ENCODE measurements at regions not wholly inside any gene's neighbourhood (a gene's known extent, or its start where the extent isn't known, plus 50 kb on each side); places are given as distances from the start of the nearest gene placed in this dataset.
A peak's percentile ranks its signal among the peaks of the same experiment; 100 is the strongest.

GRCh38 chr4:114205261-114205660 is 225.8 kb upstream of the ARSJ start:
- Mint-ChIP-seq H3K4me1 (no peaks in the 10 kb centered on the region), H3K9me3 (peaks cover 0 to 2% (median 0%) of the 10 kb centered on the region in 7 donors), H3K4me3 (no peak overlapping the region), H3K36me3 (no peaks in the 10 kb centered on the region), H3K27ac (no peak overlapping the region), H3K27me3 (peaks cover 0 to 12% (median 7%) of the 10 kb centered on the region in 3 donors)
- ATAC-seq (ENCODE audit: low read depth in 2 of 2) (no peak), DNase-seq (no peak)

GRCh38 chr4:114208574-114209151 is 229.2 kb upstream of the ARSJ start:
- Mint-ChIP-seq H3K36me3 (no peaks in the 10 kb centered on the region), H3K4me3 (no peak overlapping the region), H3K4me1 (no peaks in the 10 kb centered on the region), H3K27ac (no peak overlapping the region), H3K27me3 (peaks cover 0 to 5% (median 0%) of the 10 kb centered on the region in 3 donors), H3K9me3 (peaks cover 0 to 2% (median 0%) of the 10 kb centered on the region in 7 donors)
- DNase-seq, result no peak
- no peak for ATAC-seq (ENCODE audit: low read depth in 2 of 2)

DNA sequence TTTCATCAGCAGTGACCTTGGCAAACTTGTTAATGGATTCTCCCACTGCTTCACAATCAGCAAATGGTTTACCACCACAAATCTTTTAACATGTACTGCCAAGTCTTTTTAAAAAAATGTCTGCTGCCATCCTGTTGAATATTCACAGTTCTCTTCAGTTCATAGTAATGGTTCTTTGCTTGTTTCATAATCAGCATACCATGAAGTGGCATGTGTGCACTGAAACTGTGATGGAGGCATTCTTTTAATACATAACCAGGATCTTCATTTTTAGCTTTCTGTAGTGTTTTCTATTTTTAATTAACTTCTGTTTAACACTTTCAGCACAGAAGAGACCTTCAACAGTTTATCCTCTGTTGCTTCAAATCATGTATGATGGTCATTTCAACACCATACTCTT is 230.1 kb upstream of the ARSJ start:
- no peak for ATAC-seq (ENCODE audit: low read depth in 2 of 2)
- Mint-ChIP-seq H3K9me3 (peaks cover 0 to 3% (median 0%) of the 10 kb centered on the region in 7 donors), H3K36me3 (no peaks in the 10 kb centered on the region), H3K27me3 (peaks cover 0 to 2% (median 0%) of the 10 kb centered on the region in 3 donors), H3K27ac (no peak overlapping the region), H3K4me3 (no peak overlapping the region), H3K4me1 (no peaks in the 10 kb centered on the region)
- no peak for DNase-seq

DNA sequence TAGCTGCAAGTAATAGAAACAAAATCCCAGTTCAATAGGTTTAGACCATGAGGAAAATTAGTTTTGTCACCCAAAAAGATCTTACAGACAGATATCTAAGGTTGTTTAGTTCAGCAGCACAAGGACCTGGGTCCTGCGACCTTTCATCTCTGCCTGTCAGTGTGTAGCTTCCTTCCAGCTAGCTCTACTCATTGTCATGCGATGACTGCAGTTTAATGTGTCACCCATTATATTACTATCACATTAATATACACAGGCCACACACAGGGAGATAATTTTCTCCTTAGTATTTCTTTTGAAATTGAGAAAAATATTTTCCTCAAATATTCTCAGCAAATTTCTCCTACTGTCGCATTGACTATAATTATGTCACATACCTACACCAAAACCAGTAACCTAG is 232.1 kb upstream of the ARSJ start:
- Mint-ChIP-seq H3K9me3 (peaks cover 0 to 7% (median 0%) of the 10 kb centered on the region in 7 donors), H3K4me1 (no peaks in the 10 kb centered on the region), H3K27ac (no peak overlapping the region), H3K36me3 (no peaks in the 10 kb centered on the region), H3K4me3 (no peak overlapping the region), H3K27me3 (peaks cover 0 to 15% (median 0%) of the 10 kb centered on the region in 3 donors)
- ATAC-seq (ENCODE audit: low read depth in 2 of 2) (no peak), DNase-seq (no peak)

- Mint-ChIP-seq H3K9me3 (peaks cover 0 to 7% (median 0%) of the 10 kb centered on the region in 7 donors), H3K36me3 (no peaks in the 10 kb centered on the region), H3K4me1 (no peaks in the 10 kb centered on the region), H3K27ac (no peak overlapping the region), H3K4me3 (no peak overlapping the region), H3K27me3 (peaks cover 12 to 19% (median 15%) of the 10 kb centered on the region in 3 donors)
- DNase-seq (no peak), ATAC-seq (ENCODE audit: low read depth in 2 of 2) (no peak)
These were observed 237.8 kb upstream of the ARSJ start for GRCh38 chr4:114217150-114217817.

DNA sequence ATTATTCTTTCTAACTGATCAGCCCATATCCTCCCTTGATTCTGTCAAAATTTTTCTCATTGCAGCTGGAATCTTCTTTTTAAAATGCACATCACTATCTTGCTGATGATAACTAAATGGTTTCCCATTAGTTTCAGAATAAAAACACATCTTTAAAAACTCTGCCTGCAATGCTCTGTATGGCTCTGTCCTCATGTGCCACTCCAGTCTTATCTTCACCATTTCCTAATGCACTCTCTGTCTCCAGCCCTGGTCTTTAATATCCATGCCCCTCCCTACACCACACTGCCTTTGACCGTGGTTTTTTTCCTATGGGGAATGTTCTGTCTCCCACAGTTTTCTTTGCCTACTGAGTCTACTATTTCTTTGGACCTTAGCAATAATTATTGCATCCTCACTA is 244.1 kb upstream of the ARSJ start:
- no peak overlapping the region for H3K27ac Mint-ChIP-seq
- DNase-seq (no peak), ATAC-seq (ENCODE audit: low read depth in 2 of 2) (no peak)
- H3K4me1 Mint-ChIP-seq, result no peaks in the 10 kb centered on the region
- H3K9me3 Mint-ChIP-seq, result peaks cover 0 to 3% (median 0%) of the 10 kb centered on the region in 7 donors
- no peaks in the 10 kb centered on the region for H3K27me3 Mint-ChIP-seq
- no peaks in the 10 kb centered on the region for H3K36me3 Mint-ChIP-seq
- no peak overlapping the region for H3K4me3 Mint-ChIP-seq

GRCh38 chr4:114225436-114225835 is 246.0 kb upstream of the ARSJ start:
- Mint-ChIP-seq H3K27me3 (no peaks in the 10 kb centered on the region), H3K4me3 (no peak overlapping the region), H3K9me3 (peaks cover 0 to 3% (median 0%) of the 10 kb centered on the region in 7 donors), H3K4me1 (no peaks in the 10 kb centered on the region), H3K27ac (no peak overlapping the region), H3K36me3 (no peaks in the 10 kb centered on the region)
- DNase-seq (no peak), ATAC-seq (ENCODE audit: low read depth in 2 of 2) (no peak)

GRCh38 chr4:114226179-114226578 is 246.7 kb upstream of the ARSJ start:
- Mint-ChIP-seq H3K4me3 (no peak overlapping the region), H3K27me3 (no peaks in the 10 kb centered on the region), H3K36me3 (no peaks in the 10 kb centered on the region), H3K4me1 (no peaks in the 10 kb centered on the region), H3K27ac (peak overlapping the region in 1 of 6 donors; percentile 33), H3K9me3 (peaks cover 0 to under 1% (median 0%) of the 10 kb centered on the region in 7 donors)
- DNase-seq, result no peak
- no peak for ATAC-seq (ENCODE audit: low read depth in 2 of 2)

DNA sequence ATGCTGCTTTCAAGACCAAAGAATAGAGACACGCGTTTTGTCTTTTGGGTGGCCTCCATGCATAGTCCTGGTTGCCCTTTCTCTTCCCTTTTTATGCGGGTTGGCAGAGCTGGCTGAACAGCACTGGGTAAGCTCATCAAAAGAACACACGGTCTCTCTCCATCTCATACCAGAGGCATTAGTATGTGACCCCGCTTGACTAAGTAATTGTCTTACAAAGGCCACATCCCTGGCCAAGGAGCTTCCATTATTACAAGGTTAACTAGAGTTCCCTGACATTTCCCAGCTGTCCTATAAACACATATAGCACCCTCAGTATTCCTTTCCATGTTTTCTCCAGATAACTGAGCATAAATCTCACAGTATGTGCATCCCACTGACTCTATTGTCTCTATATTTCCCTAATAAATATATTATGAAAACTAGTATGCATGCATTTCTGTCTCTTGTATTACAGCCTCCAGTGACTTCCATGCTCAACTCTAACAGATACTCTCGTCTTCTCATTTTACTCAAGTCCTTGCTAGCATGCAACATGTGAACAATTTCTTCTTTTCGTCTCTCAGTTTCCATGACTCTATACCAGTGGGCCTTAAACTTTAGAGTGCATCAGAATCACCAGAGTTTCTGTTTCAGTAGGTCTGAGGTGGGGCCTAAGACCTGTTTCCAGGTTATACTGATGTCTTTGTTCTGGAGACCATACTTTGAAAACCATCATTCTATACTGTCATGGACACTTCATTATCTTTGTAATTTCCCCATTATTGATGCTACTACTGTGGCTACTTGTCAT is 247.7 kb upstream of the ARSJ start:
- DNase-seq, result no peak
- no peak overlapping the region for H3K4me3 Mint-ChIP-seq
- H3K9me3 Mint-ChIP-seq, result no peaks in the 10 kb centered on the region
- H3K27me3 Mint-ChIP-seq, result no peaks in the 10 kb centered on the region
- H3K27ac Mint-ChIP-seq, result no peak overlapping the region
- no peaks in the 10 kb centered on the region for H3K4me1 Mint-ChIP-seq
- no peaks in the 10 kb centered on the region for H3K36me3 Mint-ChIP-seq
- ATAC-seq (ENCODE audit: low read depth in 2 of 2), result no peak

DNA sequence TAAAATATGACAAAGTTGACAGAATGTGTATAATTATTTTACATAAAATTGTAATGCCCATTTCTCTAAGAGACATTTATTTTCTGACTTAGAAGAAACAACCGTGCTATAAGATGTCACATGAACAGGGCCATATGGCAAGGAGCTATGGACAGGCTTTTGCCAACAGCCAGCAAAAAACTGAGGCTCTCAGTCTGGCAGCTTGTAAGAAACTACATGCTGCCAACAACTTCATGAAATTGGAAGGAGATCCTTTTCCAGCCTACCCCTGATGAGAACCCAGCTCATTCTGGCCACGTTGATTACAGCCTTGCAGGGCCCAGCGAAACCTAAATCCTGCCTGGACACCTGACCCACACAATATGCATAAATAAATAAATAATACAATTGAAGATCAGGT is 250.3 kb upstream of the ARSJ start:
- Mint-ChIP-seq H3K27ac (no peak overlapping the region), H3K9me3 (peaks cover 0 to 2% (median 0%) of the 10 kb centered on the region in 7 donors), H3K4me1 (no peaks in the 10 kb centered on the region), H3K27me3 (no peaks in the 10 kb centered on the region), H3K4me3 (no peak overlapping the region), H3K36me3 (no peaks in the 10 kb centered on the region)
- ATAC-seq (ENCODE audit: low read depth in 2 of 2) (no peak), DNase-seq (no peak)

- Mint-ChIP-seq H3K36me3 (no peaks in the 10 kb centered on the region), H3K4me1 (no peaks in the 10 kb centered on the region), H3K27ac (no peak overlapping the region), H3K27me3 (no peaks in the 10 kb centered on the region), H3K9me3 (peaks cover 0 to 5% (median 0%) of the 10 kb centered on the region in 7 donors), H3K4me3 (no peak overlapping the region)
- ATAC-seq (ENCODE audit: low read depth in 2 of 2), result no peak
- no peak for DNase-seq
These were observed 256.8 kb upstream of the ARSJ start for GRCh38 chr4:114236171-114236769.

DNA sequence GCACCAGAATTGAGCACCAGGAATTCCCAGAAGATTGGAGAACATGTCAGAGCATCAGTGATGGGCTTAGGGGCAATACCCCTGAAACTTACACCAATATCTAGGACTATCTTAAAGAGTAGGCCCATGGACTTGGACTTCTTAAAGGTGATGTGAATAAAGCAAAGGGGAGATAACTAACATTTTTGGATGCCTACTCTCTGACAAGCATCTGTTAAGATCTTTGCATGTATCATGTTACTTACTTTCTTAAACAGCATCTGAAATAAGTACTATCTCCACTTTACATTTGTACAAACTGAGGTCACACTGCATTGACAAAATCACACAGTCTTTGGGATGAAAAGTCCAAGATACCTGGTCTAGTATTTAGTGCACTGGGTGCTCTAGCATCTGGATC is 258.6 kb upstream of the ARSJ start:
- Mint-ChIP-seq H3K4me3 (no peak overlapping the region), H3K36me3 (no peaks in the 10 kb centered on the region), H3K27ac (no peak overlapping the region), H3K4me1 (no peaks in the 10 kb centered on the region), H3K9me3 (peaks cover 0 to 11% (median 0%) of the 10 kb centered on the region in 7 donors), H3K27me3 (no peaks in the 10 kb centered on the region)
- ATAC-seq (ENCODE audit: low read depth in 2 of 2) (no peak), DNase-seq (no peak)

GRCh38 chr4:114249561-114249960 is 270.1 kb upstream of the ARSJ start:
- Mint-ChIP-seq H3K9me3 (peaks cover 0 to 20% (median 2%) of the 10 kb centered on the region in 7 donors), H3K27ac (peak overlapping the region in 1 of 6 donors; percentile 40), H3K4me1 (no peaks in the 10 kb centered on the region), H3K4me3 (no peak overlapping the region), H3K27me3 (peaks cover 5 to 24% (median 12%) of the 10 kb centered on the region in 3 donors), H3K36me3 (no peaks in the 10 kb centered on the region)
- DNase-seq, result no peak
- no peak for ATAC-seq (ENCODE audit: low read depth in 2 of 2)
